Sigmoid colon (tissue), 4 donors: ENCODE measurements at regions not wholly inside any gene's neighbourhood (a gene's known extent, or its start where the extent isn't known, plus 50 kb on each side); places are given as distances from the start of the nearest gene placed in this dataset.

Experiments used
- CTCF ChIP-seq, 4 experiments: fragments of 450-650 bp in 3 of 4; fragments of 200-600 bp in 1 of 4; IDR thresholded peaks; one replicate each; pipeline ENCODE4 v1.5.1; 2016 to 2019; ENCODE audit warnings: antibody characterized with exemption in 4 of 4, mild to moderate bottlenecking in 3 of 4, moderate library complexity in 2 of 4
- POLR2AphosphoS5 ChIP-seq, 4 donors: sonication (generic); formaldehyde crosslinking; IDR thresholded peaks; one replicate each; pipeline ENCODE4 v1.6.1; 2017; ENCODE audit warnings: antibody characterized with exemption in 4 of 4

- no peak for TF ChIP-seq CTCF (IDR thresholded peaks at IDR 0.05)
- TF ChIP-seq POLR2AphosphoS5 (IDR thresholded peaks at IDR 0.05), result no peak
These were observed 90.3 kb upstream of the PAM start for GRCh38 chr5:102664616-102665335.
